ENCODE measurements at regions not wholly inside any gene's neighbourhood (a gene's known extent, or its start where the extent isn't known, plus 50 kb on each side); places are given as distances from the start of the nearest gene placed in this dataset.
"Not testable (repeated sequence)": the region's sequence is repeated elsewhere in the genome, so short reads cannot be mapped to it uniquely, and the experiment has no call there.

- no peak for DNase-seq (ENCODE audit: extremely low read depth in 1 of 11, low read depth in 9 of 11, low spot score in 4 of 11)
Observed at GRCh38 chrX:93468075-93468474, 205.3 kb downstream of the NAP1L3 start.

- no peak for DNase-seq (ENCODE audit: extremely low read depth in 1 of 11, low read depth in 9 of 11, low spot score in 4 of 11)
Observed at GRCh38 chrX:93466383-93466782, 207.0 kb downstream of the NAP1L3 start.

DNA sequence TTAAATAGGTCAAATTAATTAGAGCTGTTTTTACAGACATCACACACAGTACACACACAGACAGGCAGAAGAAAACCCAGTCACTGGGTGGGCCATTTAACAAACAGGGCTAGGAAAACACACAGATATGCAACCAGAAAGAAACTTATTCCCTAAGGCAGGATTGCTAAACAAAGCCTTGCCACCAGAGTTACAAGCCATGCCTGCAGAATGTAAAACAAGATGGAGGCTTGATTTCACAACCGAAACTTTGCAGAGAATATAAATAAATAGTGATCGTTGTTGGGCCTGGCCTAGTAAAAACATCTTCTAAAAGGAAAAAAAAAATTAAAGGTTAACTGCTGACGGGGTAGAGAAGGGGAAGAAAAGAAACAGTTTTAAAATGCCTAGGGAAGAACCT, 212.3 kb downstream of the NAP1L3 start:
- no peak for DNase-seq (ENCODE audit: extremely low read depth in 1 of 11, low read depth in 9 of 11, low spot score in 4 of 11)

GRCh38 chrX:93454509-93454908, 218.9 kb downstream of the NAP1L3 start:
- no peak for DNase-seq (ENCODE audit: extremely low read depth in 1 of 11, low read depth in 9 of 11, low spot score in 4 of 11)

- not testable (repeated sequence) for DNase-seq (ENCODE audit: extremely low read depth in 1 of 11, low read depth in 9 of 11, low spot score in 4 of 11)
Observed at GRCh38 chrX:93434721-93435120, 238.7 kb downstream of the NAP1L3 start.

DNA sequence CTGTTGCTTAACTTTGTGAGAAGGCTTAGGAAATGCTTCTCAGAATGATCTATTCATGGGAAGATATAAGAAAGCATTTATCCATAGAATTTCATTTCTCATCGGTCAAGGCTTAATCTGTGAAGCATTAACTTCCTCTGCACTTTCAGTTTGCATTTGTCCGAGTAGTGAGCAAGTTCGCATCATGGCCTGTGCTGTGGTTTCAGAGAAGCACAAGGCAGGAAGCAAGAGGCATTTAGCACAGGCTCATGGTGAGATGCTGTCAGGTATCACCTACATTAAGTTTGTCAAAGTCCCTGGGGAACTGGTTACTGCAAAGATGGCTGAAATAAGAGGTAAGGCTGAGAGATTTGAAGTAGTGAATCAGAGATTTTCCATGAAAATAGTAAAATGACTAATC, 244.9 kb downstream of the NAP1L3 start:
- DNase-seq (ENCODE audit: extremely low read depth in 1 of 11, low read depth in 9 of 11, low spot score in 4 of 11) = no peak

DNA sequence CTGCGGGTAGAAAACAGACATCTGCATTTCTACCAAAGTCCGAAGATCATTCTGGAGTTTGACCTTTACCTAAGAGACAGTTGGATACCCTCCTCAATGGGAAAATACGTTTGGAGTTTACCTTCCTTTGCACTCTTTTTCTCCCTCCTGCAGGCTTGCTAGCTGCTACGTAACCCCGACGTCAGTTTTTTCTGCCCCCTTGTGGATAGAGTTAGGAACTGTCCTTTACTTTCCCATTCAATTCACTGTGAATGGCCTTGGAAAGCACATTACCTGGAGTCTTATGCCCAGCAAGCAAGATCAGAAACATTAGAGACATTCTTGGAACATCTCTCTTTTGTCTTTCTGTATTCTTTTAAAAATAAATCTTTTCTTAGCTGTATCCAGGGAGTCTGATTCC, 250.7 kb downstream of the NAP1L3 start:
- peak in 8 of 11 donors; percentile 0 to 24 (median 6) for DNase-seq (ENCODE audit: extremely low read depth in 1 of 11, low read depth in 9 of 11, low spot score in 4 of 11)

DNA sequence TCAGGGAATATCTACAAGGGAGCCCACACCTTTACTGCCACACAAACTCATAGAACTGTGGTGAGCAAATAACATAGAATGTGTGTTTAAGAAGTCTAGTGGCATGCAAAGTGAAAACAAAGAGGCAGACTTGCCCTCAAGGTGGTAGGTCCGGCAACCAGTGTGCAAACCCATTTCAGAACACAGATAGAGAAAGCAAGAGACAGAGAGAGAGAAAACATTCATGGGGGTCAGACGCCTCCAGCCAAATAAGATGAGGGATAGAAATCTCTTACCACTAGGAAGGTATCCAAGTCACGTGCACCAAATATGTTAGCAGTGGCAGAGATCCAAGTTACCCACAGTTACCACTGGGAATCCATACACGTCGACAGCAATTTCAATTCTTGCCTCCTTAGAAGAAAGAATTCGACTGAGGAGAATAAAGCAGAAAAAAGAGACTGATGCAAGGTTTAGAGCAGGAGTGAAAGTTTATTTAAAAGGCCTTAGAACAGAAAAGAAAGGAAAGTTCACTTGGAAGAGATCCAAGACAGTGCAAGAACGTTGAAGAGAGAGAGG, 252.8 kb downstream of the NAP1L3 start:
- DNase-seq (ENCODE audit: extremely low read depth in 1 of 11, low read depth in 9 of 11, low spot score in 4 of 11) = no peak

- DNase-seq (ENCODE audit: extremely low read depth in 1 of 11, low read depth in 9 of 11, low spot score in 4 of 11) = no peak
Observed at GRCh38 chrX:93420090-93420489, 253.3 kb downstream of the NAP1L3 start.

DNA sequence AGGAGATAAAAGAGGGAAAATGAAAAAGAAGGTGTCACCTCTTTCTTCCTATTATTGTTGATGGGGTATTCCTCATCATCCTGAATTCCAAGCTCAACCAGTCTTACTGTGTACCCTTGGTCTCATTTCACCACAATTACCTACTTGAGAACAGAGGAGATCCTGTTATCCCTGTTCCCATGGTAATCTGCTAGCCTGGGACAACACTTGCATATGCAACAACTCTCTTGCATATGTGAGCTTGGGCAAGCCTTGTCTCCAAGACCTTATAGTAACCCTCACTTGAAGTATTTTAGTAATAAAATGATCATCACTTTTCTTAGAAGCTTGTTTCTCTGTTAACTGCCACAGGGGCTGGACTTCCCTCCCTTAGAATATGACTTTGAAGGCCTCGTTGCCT, 253.7 kb downstream of the NAP1L3 start:
- DNase-seq (ENCODE audit: extremely low read depth in 1 of 11, low read depth in 9 of 11, low spot score in 4 of 11) = no peak

DNA sequence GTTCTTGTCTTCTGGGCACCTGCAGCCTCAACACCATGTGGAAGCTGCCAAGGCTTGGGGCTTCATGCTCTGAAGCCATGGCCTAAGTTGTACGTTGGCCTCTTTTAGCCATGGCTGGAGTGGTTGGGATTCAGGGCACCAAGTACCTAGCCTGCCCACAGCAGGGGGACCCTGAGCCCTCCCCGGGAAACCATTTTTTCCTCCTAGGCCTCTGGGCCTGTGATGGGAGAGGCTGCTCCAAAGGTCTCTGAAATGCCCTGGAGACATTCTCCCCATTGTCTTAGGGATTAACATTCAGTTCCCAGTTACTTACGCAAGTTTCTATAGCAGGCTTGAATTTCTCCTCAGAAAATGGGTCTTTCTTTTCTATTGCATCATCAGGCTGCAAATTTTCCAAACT, 269.3 kb downstream of the NAP1L3 start:
- DNase-seq (ENCODE audit: extremely low read depth in 1 of 11, low read depth in 9 of 11, low spot score in 4 of 11) = no peak

DNA sequence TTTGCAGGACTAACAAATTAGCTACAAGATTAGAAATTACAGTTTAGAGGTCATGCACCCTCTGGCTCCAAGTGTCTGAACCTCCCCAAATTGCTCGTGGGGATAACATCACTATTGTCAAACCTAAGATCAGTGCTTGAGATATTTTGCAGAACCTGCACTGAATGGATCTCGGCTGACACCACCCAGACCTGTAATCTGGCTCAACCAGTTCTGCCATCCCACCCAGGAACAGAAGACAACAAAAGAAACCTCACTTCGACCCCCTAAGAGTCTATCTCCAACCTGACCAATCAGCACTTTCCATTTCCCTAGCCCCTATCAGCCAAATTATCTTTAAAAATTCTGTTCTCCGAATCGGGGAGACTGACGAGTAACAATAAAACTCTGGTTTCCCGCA, 318.7 kb downstream of the NAP1L3 start:
- DNase-seq (ENCODE audit: extremely low read depth in 1 of 11, low read depth in 9 of 11, low spot score in 4 of 11) = no peak

DNA sequence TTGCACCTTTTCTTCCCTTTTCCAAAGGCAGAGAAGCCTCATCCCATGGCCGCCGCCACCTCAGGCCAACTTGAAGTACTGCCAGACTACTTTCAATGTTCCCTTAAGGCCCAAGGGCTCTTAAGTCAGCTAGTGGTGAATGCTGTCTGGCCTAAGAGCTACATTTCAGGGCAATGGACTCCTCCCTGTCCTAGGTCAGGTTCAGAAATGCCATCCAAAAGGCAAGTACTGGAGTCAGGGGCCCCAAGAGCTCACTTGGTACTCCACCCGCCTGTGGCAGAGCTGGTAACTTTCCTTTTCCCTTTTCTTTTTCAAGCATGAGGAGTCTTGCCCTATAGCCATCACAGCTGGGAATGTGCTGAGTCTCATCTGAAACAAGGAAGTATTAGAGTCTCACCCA, 327.1 kb downstream of the NAP1L3 start:
- no peak for DNase-seq (ENCODE audit: extremely low read depth in 1 of 11, low read depth in 9 of 11, low spot score in 4 of 11)

DNA sequence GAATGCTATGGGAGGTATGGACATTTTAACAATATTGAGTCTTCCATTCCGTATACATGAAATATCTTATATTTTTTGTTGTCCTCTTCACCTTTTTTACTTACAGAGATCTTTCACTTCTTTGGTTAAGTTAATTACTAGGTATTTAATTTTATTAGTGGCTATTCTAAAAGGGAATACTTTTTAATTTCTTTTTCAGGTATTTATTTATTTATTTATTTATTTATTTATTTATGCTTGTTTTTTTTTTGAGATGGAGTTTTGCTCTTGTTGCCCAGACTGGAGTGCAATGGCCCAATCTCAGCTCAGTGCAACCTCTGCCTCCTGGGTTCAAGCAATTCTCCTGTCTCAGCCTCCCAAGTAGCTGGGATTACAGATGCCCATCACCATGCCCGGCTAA, 329.1 kb downstream of the NAP1L3 start:
- DNase-seq (ENCODE audit: extremely low read depth in 1 of 11, low read depth in 9 of 11, low spot score in 4 of 11) = not testable (repeated sequence)

DNA sequence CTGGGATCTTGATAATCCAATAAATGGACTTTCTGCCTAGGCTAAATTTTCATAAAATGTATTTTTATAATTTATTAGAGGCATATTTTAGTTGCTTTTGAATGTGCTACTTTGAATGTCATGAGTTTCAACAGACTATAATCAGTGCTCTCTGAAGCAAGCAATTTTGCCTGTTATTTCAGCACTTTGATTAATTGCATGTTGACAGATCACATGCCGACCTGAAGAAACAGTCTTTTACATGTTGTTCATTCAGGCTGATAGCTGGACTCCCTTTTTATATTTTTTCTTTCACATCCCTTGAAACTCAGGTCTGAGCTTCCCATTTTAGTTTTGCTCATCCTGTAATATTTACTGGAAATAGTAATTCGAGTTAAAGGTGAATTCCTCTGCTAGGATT, 341.0 kb downstream of the NAP1L3 start:
- DNase-seq (ENCODE audit: extremely low read depth in 1 of 11, low read depth in 9 of 11, low spot score in 4 of 11) = no peak

GRCh38 chrX:93322110-93322509, 351.3 kb downstream of the NAP1L3 start:
- no peak for DNase-seq (ENCODE audit: extremely low read depth in 1 of 11, low read depth in 9 of 11, low spot score in 4 of 11)

GRCh38 chrX:93319609-93320008, 353.8 kb downstream of the NAP1L3 start:
- no peak for DNase-seq (ENCODE audit: extremely low read depth in 1 of 11, low read depth in 9 of 11, low spot score in 4 of 11)
